Cardiac fibroblast (primary cell): ENCODE measurements at regions not wholly inside any gene's neighbourhood (a gene's known extent, or its start where the extent isn't known, plus 50 kb on each side); places are given as distances from the start of the nearest gene placed in this dataset.

ENCODE experiments used
- DNase-seq, 2 donors: peaks; one replicate each; pipeline versions ENCODE4 v3.0.0 to v3.0.0-alpha.2; 2010; ENCODE audit warnings: low read depth in 2 of 2
- H3K4me3 ChIP-seq, 2 donors: replicated peaks in 1 of 2; 1 replicate in 1 of 2; 2 replicates in 1 of 2; pipeline ENCODE4 v1.5.1; 2011; ENCODE audit warnings: low read depth in 2 of 2, low read length in 2 of 2, mild to moderate bottlenecking in 2 of 2, moderate library complexity in 1 of 2
- CTCF ChIP-seq: IDR thresholded peaks from one replicate; pipeline ENCODE4 v1.5.1; 2011; ENCODE audit warnings: low read depth, mild to moderate bottlenecking, low read length, inconsistent platforms

- H3K4me3 ChIP-seq = no peak overlapping the region
- no peak for DNase-seq
- no peak for TF ChIP-seq CTCF
Observed at GRCh38 chr2:163493359-163494298, 242.2 kb downstream of the FIGN start.

GRCh38 chr2:163491850-163492249 is 244.0 kb downstream of the FIGN start:
- TF ChIP-seq CTCF = no peak
- no peak overlapping the region for H3K4me3 ChIP-seq
- DNase-seq = no peak

- no peak for DNase-seq
- TF ChIP-seq CTCF = no peak
- no peak overlapping the region for H3K4me3 ChIP-seq
Observed at GRCh38 chr2:163490281-163490680, 245.5 kb downstream of the FIGN start.

GRCh38 chr2:163481515-163481914 is 254.3 kb downstream of the FIGN start:
- no peak for TF ChIP-seq CTCF
- no peak for DNase-seq
- no peak overlapping the region for H3K4me3 ChIP-seq

GRCh38 chr2:163479599-163479998 is 256.2 kb downstream of the FIGN start:
- DNase-seq = no peak
- no peak for TF ChIP-seq CTCF
- H3K4me3 ChIP-seq = no peak overlapping the region

- DNase-seq = no peak
- H3K4me3 ChIP-seq = no peak overlapping the region
- no peak for TF ChIP-seq CTCF
Observed at GRCh38 chr2:163475815-163476214, 260.0 kb downstream of the FIGN start.
